SJCRH30 (cell line): ENCODE measurements at regions not wholly inside any gene's neighbourhood (a gene's known extent, or its start where the extent isn't known, plus 50 kb on each side); places are given as distances from the start of the nearest gene placed in this dataset.
"Not testable (repeated sequence)": the region's sequence is repeated elsewhere in the genome, so short reads cannot be mapped to it uniquely, and the experiment has no call there.

Experiments used
- DNase-seq, 2 experiments: peaks; one replicate each; pipeline ENCODE4 v3.0.0-alpha.2; 2015 to 2020
- H3K27ac ChIP-seq: fragments of 250-450 bp; sonication (Bioruptor Pico); 2 replicates; pipeline ENCODE4 v1.5.1; 2020; ENCODE audit warnings: mild to moderate bottlenecking, moderate library complexity
- H3K27me3 ChIP-seq: fragments of 250-450 bp; sonication (Bioruptor Pico); 2 replicates; pipeline ENCODE4 v1.5.1; 2020; ENCODE audit warnings: mild to moderate bottlenecking, moderate library complexity
- H3K36me3 ChIP-seq: fragments of 250-450 bp; sonication (Bioruptor Pico); 2 replicates; pipeline ENCODE4 v1.5.1; 2020; ENCODE audit warnings: mild to moderate bottlenecking, moderate library complexity
- H3K4me1 ChIP-seq: fragments of 250-450 bp; sonication (Bioruptor Pico); 2 replicates; pipeline ENCODE4 v1.5.1; 2020; ENCODE audit warnings: mild to moderate bottlenecking, moderate library complexity
- H3K4me3 ChIP-seq: fragments of 250-450 bp; sonication (Bioruptor Pico); 2 replicates; pipeline ENCODE4 v1.5.1; 2020; ENCODE audit warnings: mild to moderate bottlenecking, moderate library complexity
- H3K9me3 ChIP-seq: fragments of 250-450 bp; sonication (Bioruptor Pico); replicated peaks from 2 replicates; pipeline ENCODE4 v1.5.1; 2020; ENCODE audit warnings: mild to moderate bottlenecking, moderate library complexity

DNA sequence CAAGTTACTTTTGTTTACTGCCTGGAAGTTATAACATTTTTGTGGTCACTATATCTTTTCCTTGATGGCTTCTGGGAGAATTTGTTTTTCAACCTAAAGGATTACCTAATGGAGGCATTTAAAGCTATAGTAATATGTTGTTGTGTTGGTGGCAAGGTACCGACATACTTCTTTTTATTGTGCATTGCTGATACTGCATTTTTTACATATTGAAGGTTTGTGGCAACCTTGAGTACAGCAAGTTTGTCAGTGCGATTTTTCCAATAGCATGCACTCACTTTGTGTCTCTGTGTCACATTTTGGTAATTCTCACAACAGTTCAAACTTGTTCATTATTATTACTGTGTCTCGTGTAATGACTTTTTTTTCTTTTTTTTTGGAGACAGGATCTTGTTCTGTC lies 246.3 kb downstream of the LRRC70 start:
- no peaks in the 10 kb centered on the region for H3K27me3 ChIP-seq
- no peaks in the 10 kb centered on the region for H3K36me3 ChIP-seq
- H3K27ac ChIP-seq, result no peak overlapping the region
- H3K4me1 ChIP-seq, result no peaks in the 10 kb centered on the region
- no peak for DNase-seq
- H3K9me3 ChIP-seq, result no peaks in the 10 kb centered on the region
- H3K4me3 ChIP-seq, result no peak overlapping the region

DNA sequence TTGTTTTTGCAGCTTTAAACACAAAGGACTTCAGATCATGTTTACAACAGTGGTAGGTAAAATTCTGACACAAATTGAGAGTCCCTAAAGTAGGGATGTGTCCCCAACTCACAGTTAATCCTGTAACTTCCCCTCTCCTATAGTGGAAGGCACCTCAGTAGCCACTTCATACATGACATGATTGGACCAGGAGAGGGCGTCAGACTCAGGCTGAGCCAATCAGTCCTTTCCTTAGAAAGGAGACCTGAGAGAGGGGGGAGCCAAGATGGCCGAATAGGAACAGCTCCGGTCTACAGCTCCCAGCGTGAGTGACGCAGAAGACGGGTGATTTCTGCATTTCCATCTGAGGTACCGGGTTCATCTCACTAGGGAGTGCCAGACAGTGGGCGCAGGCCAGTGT lies 238.4 kb downstream of the LRRC70 start:
- not testable (repeated sequence) for H3K4me1 ChIP-seq, H3K9me3 ChIP-seq, H3K27me3 ChIP-seq, H3K4me3 ChIP-seq, H3K27ac ChIP-seq, H3K36me3 ChIP-seq
- DNase-seq, result peak; percentile 6 to 20

DNA sequence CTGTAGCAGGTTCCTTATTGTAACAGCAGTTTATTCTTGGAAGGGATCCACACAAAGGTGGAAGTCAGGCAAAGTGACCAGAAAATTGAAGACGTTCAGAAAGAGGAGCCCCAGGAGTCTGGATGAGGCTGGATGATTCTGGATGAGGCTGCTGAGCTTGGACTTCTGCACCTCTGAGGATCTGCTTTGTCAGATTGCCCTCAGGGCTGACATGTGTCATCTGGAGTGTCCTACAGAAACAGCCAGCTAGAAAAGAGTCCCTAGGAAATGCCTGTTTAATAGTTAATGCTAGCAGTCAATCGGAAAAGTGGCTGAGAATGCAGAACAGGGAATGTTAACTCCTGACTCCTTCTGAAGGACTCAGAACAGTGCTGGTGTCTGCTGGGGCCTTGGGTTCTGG lies 236.4 kb downstream of the LRRC70 start:
- H3K27me3 ChIP-seq, result no peaks in the 10 kb centered on the region
- no peak overlapping the region for H3K4me3 ChIP-seq
- H3K4me1 ChIP-seq, result no peaks in the 10 kb centered on the region
- no peak for DNase-seq
- H3K9me3 ChIP-seq, result 0 out of 2 replicates have a peak, but pooled peaks cover 3% of the 10 kb centered on the region
- no peaks in the 10 kb centered on the region for H3K36me3 ChIP-seq
- no peak overlapping the region for H3K27ac ChIP-seq

DNA sequence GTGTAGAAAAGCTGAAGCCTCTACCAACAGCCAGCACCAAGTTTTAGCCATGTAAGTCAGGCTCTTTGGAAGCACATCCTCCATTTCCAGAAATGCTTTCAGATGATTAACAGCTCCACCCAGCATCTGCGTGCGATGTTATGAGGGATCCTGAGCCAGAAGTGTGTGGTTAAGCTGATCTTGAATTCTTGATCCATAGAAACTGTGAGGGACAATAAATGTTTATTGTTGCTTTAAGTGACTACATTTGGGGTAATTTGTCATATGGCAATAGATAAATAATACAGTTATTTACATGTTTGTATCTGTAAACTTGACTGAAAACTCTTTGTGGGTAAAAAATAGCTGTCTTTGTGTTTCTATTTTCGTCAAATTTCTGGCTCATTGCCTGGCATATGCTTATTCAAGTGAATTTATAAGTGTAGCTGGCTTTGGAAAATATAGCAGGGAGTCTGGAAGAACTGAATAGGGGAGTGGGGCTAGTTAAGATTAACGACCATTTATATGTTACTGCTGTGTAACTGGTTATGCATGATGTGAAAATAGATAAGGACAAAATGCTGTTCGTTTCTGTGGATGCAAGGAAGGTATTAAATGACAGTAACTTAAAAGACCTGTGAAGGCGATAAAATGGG lies 234.1 kb downstream of the LRRC70 start:
- no peak overlapping the region for H3K4me3 ChIP-seq
- H3K27ac ChIP-seq, result no peak overlapping the region
- DNase-seq, result no peak
- H3K36me3 ChIP-seq, result no peaks in the 10 kb centered on the region
- H3K4me1 ChIP-seq, result no peaks in the 10 kb centered on the region
- 0 out of 2 replicates have a peak, but pooled peaks cover 3% of the 10 kb centered on the region for H3K9me3 ChIP-seq
- no peaks in the 10 kb centered on the region for H3K27me3 ChIP-seq

DNA sequence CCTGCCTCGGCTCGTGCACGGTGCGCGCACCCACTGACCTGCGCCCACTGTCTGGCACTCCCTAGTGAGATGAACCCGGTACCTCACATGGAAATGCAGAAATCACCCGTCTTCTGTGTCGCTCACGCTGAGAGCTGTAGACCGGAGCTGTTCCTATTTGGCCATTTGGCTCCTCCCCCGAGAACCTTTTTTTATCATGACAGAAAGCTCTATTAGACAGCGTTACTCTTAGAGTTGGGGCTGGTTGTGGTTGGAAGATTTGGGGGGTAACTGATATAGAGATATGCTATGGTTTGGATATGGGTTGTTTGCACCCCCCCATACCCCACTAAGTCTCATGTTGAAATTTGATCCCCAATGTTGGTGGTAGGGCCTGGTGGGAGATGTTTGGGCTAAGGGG lies 226.2 kb downstream of the LRRC70 start:
- not testable (repeated sequence) for H3K4me1 ChIP-seq, DNase-seq, H3K27me3 ChIP-seq, H3K4me3 ChIP-seq, H3K36me3 ChIP-seq, H3K27ac ChIP-seq, H3K9me3 ChIP-seq

DNA sequence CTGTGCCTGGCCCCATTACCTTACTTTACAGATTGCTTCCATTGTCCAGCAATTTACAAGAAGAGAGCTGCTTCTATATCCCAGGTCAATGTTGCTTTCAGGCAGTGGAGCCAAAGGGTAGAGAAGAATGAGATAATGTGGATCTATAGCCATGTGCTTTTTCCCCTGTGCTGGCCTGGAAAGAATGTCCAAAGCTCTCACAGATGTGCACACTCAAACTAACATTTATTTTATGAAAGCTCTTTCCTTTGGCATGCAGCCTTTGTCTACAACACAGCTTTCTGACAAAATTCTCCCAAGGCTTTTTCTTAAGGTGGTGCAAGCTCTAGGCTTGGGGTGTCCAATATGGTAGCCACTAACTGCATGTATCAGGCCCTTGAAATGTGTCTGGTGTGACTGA lies 217.3 kb downstream of the LRRC70 start:
- Histone ChIP-seq H3K27ac (no peak overlapping the region), H3K9me3 (no peaks in the 10 kb centered on the region; the same call in 1 of the 2 replicates), H3K27me3 (no peaks in the 10 kb centered on the region), H3K4me3 (no peak overlapping the region), H3K4me1 (no peaks in the 10 kb centered on the region), H3K36me3 (no peaks in the 10 kb centered on the region)
- no peak for DNase-seq

DNA sequence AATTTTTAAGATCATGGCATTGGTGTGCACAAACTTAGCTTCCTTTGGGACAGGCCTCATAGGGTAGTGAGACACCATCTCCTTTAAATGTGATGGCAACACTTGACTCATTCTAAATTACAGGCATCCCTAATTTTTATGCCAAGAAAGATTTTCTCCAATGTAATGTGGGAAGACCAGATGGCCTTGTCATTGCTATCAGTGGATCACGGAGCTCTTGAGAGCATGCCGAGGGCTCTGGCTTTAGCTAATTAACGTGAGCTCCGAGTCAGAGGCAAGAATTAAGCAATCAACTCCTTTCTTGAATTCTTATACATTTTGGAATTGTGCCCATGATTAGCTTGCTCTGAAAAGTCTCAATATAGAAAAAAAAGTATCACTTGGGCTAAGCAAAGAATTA lies 215.8 kb downstream of the LRRC70 start:
- no peaks in the 10 kb centered on the region for H3K27me3 ChIP-seq
- H3K4me3 ChIP-seq, result no peak overlapping the region
- no peaks in the 10 kb centered on the region for H3K4me1 ChIP-seq
- no peaks in the 10 kb centered on the region; the same call in 1 of the 2 replicates for H3K9me3 ChIP-seq
- H3K27ac ChIP-seq, result no peak overlapping the region
- H3K36me3 ChIP-seq, result no peaks in the 10 kb centered on the region
- DNase-seq, result no peak

DNA sequence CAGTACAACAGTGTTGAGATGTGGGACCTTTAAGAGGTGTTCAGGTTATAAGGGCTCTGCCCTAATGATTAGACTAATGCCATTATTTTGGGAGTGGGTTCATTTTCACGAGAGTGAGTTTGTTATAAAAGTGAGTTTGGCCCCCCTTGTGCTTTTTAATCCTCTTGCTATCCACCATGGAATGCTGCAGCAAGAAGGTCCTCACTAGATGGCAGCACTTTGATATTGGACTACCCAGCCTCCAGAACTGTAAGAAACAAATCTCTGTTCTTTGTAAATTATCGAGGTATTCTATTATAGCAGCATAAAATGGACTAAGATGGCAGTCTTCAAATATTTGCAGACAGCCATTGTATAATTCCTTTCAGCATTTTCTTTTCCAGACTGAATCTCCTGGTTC lies 212.4 kb downstream of the LRRC70 start:
- Histone ChIP-seq H3K27me3 (no peaks in the 10 kb centered on the region), H3K4me3 (no peak overlapping the region), H3K27ac (no peak overlapping the region), H3K36me3 (no peaks in the 10 kb centered on the region), H3K4me1 (no peaks in the 10 kb centered on the region), H3K9me3 (no peaks in the 10 kb centered on the region; the same call in 1 of the 2 replicates)
- peak in 1 of 2 experiments; percentile 31 for DNase-seq

DNA sequence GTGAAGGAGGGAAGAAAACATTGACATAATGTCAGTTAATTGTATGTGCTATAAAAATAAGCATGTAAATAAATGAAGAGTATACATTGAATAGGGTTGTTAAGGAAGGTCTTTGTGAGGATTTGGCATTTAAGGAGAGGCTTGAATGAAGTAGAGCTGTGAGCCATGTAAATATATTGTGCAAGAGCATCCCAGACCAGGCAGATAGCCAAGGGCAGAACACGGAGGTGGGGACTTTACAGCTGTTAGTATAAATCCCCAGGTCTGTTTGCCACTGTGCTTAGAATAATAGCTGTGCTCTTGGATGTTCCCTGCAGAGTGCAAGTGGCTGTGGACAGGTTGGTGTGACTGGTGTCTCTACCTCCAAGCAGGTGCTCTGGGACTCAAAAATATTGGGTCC lies 211.7 kb downstream of the LRRC70 start:
- DNase-seq, result no peak
- Histone ChIP-seq H3K27ac (no peak overlapping the region), H3K4me3 (no peak overlapping the region), H3K9me3 (no peaks in the 10 kb centered on the region; the same call in 1 of the 2 replicates), H3K4me1 (no peaks in the 10 kb centered on the region), H3K36me3 (no peaks in the 10 kb centered on the region), H3K27me3 (no peaks in the 10 kb centered on the region)

DNA sequence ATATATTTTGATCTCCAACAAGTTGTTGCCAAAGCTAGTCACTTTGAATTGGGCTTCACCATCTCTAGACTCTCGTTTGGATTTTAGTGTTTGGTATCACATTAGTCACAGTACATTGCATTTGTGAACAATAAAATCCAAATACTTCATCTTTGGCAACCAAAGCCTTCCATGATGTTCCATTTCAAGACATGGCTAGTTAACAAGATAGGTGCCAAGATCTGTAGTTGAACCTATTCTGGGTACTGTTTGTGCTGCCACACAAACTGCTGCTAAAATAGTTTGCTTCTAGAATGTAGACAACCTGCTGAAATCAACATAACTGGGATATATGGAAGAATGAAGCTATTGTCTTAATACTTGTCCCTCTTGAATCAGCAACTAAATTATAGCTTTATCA lies 207.5 kb downstream of the LRRC70 start:
- Histone ChIP-seq H3K4me3 (no peak overlapping the region), H3K27me3 (no peaks in the 10 kb centered on the region), H3K4me1 (no peaks in the 10 kb centered on the region), H3K9me3 (no peaks in the 10 kb centered on the region), H3K27ac (no peak overlapping the region), H3K36me3 (no peaks in the 10 kb centered on the region)
- DNase-seq, result no peak

DNA sequence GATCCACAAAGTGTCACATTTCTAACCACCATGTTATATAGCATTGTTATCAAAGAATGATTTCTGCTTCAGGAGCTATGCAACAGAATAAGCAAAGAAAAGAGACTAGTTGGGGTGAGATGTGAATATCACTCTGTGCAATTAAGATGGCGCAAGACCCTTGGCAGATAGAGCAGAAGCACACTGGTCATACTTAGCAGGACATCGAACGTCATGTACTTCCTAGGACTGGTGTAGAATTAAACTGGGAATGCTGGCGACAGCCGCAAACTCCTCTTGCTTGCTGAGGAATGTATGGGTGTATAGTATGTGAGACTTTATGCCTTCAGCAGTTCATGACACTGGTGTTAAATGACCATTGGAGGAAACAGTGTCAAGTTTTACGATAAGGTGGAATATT lies 207.0 kb downstream of the LRRC70 start:
- no peak for DNase-seq
- Histone ChIP-seq H3K9me3 (no peaks in the 10 kb centered on the region), H3K27ac (no peak overlapping the region), H3K27me3 (no peaks in the 10 kb centered on the region), H3K36me3 (no peaks in the 10 kb centered on the region), H3K4me1 (no peaks in the 10 kb centered on the region), H3K4me3 (no peak overlapping the region)

DNA sequence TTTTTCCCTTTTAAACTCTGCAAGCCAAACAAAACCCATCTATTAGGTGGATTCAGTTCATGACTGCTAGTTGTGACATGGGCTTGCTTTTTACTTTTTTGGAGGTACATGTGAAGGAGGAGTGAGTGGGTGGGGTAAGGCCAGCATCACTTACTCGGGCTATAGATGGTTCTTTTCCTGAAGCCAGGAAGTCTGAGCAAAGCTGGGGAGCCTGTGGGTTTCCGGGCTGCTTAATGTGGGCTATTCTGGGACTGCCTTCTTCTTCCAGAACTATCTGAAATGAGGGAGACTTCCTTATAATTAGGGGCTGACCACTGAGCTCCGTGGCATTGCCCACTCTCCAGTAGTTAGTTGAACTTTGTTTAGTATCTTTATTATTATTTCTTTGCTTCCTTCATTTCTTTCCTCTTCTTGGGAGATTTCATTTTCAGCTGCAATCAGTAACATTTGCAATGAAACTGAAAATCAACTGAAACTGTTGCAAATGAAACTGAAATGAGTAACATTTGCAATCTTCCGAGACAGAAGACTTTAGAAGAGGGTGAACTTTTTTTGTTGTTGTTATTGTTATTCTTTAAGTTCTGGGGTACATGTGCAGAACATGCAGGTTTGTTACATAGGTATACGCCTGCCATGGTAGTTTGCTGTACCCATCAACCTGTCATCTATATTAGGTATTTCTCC lies 204.9 kb downstream of the LRRC70 start:
- Histone ChIP-seq H3K27me3 (no peaks in the 10 kb centered on the region), H3K9me3 (no peaks in the 10 kb centered on the region), H3K36me3 (no peaks in the 10 kb centered on the region), H3K4me3 (no peak overlapping the region), H3K4me1 (no peaks in the 10 kb centered on the region), H3K27ac (no peak overlapping the region)
- no peak for DNase-seq

DNA sequence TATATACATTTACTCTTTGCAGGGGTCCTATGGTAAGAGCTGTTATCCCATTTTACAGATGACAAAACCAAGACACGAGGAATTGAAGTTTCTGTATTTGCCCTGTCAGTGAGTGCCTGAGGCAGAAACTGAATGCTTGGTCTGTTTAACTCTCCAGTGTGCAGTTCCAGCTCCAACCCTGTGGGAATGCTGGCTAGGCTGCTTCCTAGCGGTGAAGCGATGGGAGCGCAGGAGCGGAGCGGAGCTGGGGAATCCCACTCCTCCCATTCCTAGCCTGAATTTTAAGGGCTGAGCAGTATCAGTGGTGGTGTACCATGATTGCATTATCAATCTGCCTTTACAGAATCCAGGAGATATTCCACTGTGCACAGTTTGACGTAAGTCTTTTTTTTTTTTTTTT lies 202.3 kb downstream of the LRRC70 start:
- no peak for DNase-seq
- Histone ChIP-seq H3K9me3 (no peaks in the 10 kb centered on the region), H3K27me3 (no peaks in the 10 kb centered on the region), H3K27ac (no peak overlapping the region), H3K4me3 (no peak overlapping the region), H3K36me3 (no peaks in the 10 kb centered on the region), H3K4me1 (no peaks in the 10 kb centered on the region)

DNA sequence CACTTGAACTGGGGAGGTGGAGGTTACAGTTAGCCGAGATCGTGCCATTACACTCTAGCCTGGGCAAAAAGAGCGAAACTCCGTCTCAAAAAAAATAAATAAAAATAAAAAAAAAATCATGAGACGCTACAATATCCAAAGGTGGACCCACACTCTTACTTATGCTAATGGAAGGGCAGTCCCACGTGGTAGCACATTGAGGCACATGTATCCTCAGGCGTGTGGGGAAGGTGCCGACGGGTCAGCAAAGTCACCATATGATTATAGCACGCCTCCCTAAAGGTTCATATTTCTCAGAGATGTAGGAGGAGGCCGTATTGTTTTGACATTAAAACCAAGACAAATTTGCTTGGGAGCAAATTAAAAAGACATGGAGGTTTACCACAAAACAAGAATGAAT lies 201.6 kb downstream of the LRRC70 start:
- Histone ChIP-seq H3K27ac (no peak overlapping the region), H3K4me1 (no peaks in the 10 kb centered on the region), H3K27me3 (no peaks in the 10 kb centered on the region), H3K9me3 (no peaks in the 10 kb centered on the region), H3K36me3 (no peaks in the 10 kb centered on the region), H3K4me3 (no peak overlapping the region)
- DNase-seq, result no peak

DNA sequence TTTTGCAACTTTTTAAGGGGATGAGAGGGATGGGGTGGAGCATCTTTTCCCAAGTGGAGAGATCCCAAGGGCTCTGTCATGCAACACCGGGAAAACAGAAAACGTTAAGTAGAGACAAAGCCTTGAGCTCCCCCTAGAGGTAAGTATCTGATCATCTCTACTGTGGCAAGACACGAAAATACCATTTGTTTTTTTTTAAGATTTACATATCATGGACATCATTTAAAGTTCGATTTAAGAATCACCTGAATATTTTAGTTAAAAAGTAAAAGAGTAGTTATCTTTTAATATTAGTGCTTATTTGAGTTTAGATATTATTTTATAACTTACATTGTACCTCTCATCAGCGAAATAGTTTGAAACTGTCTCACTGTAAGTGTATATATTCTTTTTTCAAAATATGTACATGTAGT lies 200.4 kb downstream of the LRRC70 start:
- no peak overlapping the region for H3K27ac ChIP-seq
- peak; percentile 40 to 82 for DNase-seq
- no peaks in the 10 kb centered on the region; the same call in 1 of the 2 replicates for H3K27me3 ChIP-seq
- no peaks in the 10 kb centered on the region for H3K9me3 ChIP-seq
- no peak overlapping the region for H3K4me3 ChIP-seq
- H3K36me3 ChIP-seq, result no peaks in the 10 kb centered on the region
- no peaks in the 10 kb centered on the region for H3K4me1 ChIP-seq
